ENCODE measurements at regions not wholly inside any gene's neighbourhood (a gene's known extent, or its start where the extent isn't known, plus 50 kb on each side); places are given as distances from the start of the nearest gene placed in this dataset.

GRCh38 chr4:64643841-64644240 is 234.6 kb upstream of the TECRL start:
- intact Hi-C loops (cut with micrococcal nuclease): no loop called here
- Histone ChIP-seq H3K79me1 (ENCODE audit: low read depth in 1 of 2, low read length in 2 of 2) (no peaks in the 10 kb centered on the region), H3K27ac (ENCODE audit: insufficient read depth, low read length) (no peak overlapping the region), H2AK9ac (replicated peaks; ENCODE audit: low read depth, low read length, poor library complexity) (no peak overlapping the region), H3K9me1 (ENCODE audit: insufficient read depth, low read length) (no peaks in the 10 kb centered on the region), H3K4me2 (ENCODE audit: low read depth, low read length) (no peak overlapping the region), H3K9ac (ENCODE audit: low read depth, low read length) (no peak overlapping the region), H3K9me3 (ENCODE audit: control insufficient read depth, insufficient read depth, low read length) (0 out of 2 replicates have a peak, but pooled peaks cover under 1% of the 10 kb centered on the region), H4K20me1 (ENCODE audit: insufficient read depth, low read length) (no peaks in the 10 kb centered on the region), H4K91ac (ENCODE audit: insufficient read depth, low read depth, low read length) (no peak overlapping the region), H2AFZ (replicated peaks; ENCODE audit: low read length, poor library complexity) (no peak overlapping the region), H3K4me3 (ENCODE audit: insufficient read depth, low read depth, low read length) (no peak overlapping the region), H3K4ac (ENCODE audit: low read depth, low read length) (no peak overlapping the region), H3K27me3 (ENCODE audit: control insufficient read depth, insufficient read depth, low read length) (no peaks in the 10 kb centered on the region), H3K56ac (ENCODE audit: extremely low read depth, insufficient read depth, low read length) (no peak overlapping the region), H3K23ac (ENCODE audit: low read depth, low read length) (no peak overlapping the region), H3K4me1 (ENCODE audit: control insufficient read depth, insufficient read depth, low read length) (no peaks in the 10 kb centered on the region), H2BK5ac (ENCODE audit: low read depth, low read length, poor library complexity, severe bottlenecking) (no peak overlapping the region), H4K5ac (ENCODE audit: low read depth, low read length) (no peak overlapping the region), H3K36me3 (ENCODE audit: control insufficient read depth, insufficient read depth, low read length) (no peaks in the 10 kb centered on the region), H2AK5ac (ENCODE audit: low read depth, low read length) (no peak overlapping the region), H2BK120ac (ENCODE audit: low read depth, low read length) (no peak overlapping the region), H3K18ac (ENCODE audit: low read depth, low read length) (no peak overlapping the region), H2BK15ac (ENCODE audit: low read depth, low read length) (no peak overlapping the region), H3K14ac (replicated peaks; ENCODE audit: low read depth, low read length) (no peak overlapping the region), H2BK20ac (ENCODE audit: low read depth, low read length) (no peak overlapping the region), H4K8ac (ENCODE audit: low read depth in 2 of 2, low read length in 2 of 2) (no peak overlapping the region)
- ATAC-seq (ENCODE audit: low read depth): no peak
- no CpG with 5 or more reads among the region's 3 CpGs for WGBS, 2 experiments (ENCODE audit: extremely low coverage in 2 of 2, insufficient read length in 1 of 2)
- no peak for TF ChIP-seq RAD21 (IDR thresholded peaks at IDR 0.05; ENCODE audit: low read length)
- TF ChIP-seq MAFK (IDR thresholded peaks at IDR 0.05; ENCODE audit: low read depth, low read length): peak; percentile 93
- no TSS peak for BruUV-seq (replicated peaks)
- ChIA-PET POLR2A (ENCODE audit: unreplicated experiment) (no interaction called here), CTCF (no interaction called here)
- dilution Hi-C loops (cut with HindIII; ENCODE audit: low sequenced_read_pairs, unreplicated experiment): no loop called here
- in situ Hi-C loops (cut with MboI; ENCODE audit: low sequenced_read_pairs): no loop called here
- no peak for DNase-seq

All from IMR-90 (cell line).